Aorta (tissue), 5 donors: ENCODE measurements at regions not wholly inside any gene's neighbourhood (a gene's known extent, or its start where the extent isn't known, plus 50 kb on each side); places are given as distances from the start of the nearest gene placed in this dataset.

Experiments
- ATAC-seq: fragments of 200-7000 bp; cut with Tn5 transposase; one replicate; pipeline ENCODE4 v1.9.1; 2022; ENCODE audit warnings: moderate library complexity; ENCODE audit not compliant: low FRiP score
- DNase-seq, 2 donors: peaks; one replicate each; pipeline ENCODE4 v3.0.0-alpha.2; 2020
- H3K27ac ChIP-seq, 2 donors: one replicate each; pipeline ENCODE4 v1.5.1; 2013; ENCODE audit warnings: low read length in 2 of 2, mild to moderate bottlenecking in 2 of 2, moderate library complexity in 2 of 2, control low read depth in 1 of 2, inconsistent platforms in 1 of 2, low read depth in 1 of 2
- H3K27me3 ChIP-seq, 2 donors: one replicate each; pipeline ENCODE4 v1.6.1; 2013; ENCODE audit warnings: control low read depth in 1 of 2, low read length in 1 of 2, mild to moderate bottlenecking in 1 of 2, moderate library complexity in 1 of 2; ENCODE audit not compliant: insufficient read depth in 2 of 2, control insufficient read depth in 1 of 2
- H3K36me3 ChIP-seq, 2 donors: one replicate each; pipeline ENCODE4 v1.6.1; 2013; ENCODE audit warnings: control low read depth in 1 of 2, low read length in 1 of 2, mild to moderate bottlenecking in 1 of 2; ENCODE audit not compliant: insufficient read depth in 2 of 2, control insufficient read depth in 1 of 2
- H3K4me1 ChIP-seq, 2 donors: one replicate each; pipeline ENCODE4 v1.6.1; 2013; ENCODE audit warnings: low read length in 2 of 2, control low read depth in 1 of 2, mild to moderate bottlenecking in 1 of 2, moderate library complexity in 1 of 2; ENCODE audit not compliant: insufficient read depth in 2 of 2, control insufficient read depth in 1 of 2
- H3K4me3 ChIP-seq, 2 donors: one replicate each; pipeline ENCODE4 v1.5.1; 2013; ENCODE audit warnings: low read length in 2 of 2, control low read depth in 1 of 2, mild to moderate bottlenecking in 1 of 2
- H3K9me3 ChIP-seq: one replicate; pipeline ENCODE4 v1.6.1; 2013; ENCODE audit warnings: mild to moderate bottlenecking, low read length; ENCODE audit not compliant: control insufficient read depth
- WGBS, 2 donors: extraction: QIAGEN DNeasy Blood & Tissue Kit; methylation state at CpG; one replicate each; pipeline ENCODE4 v1.1.7; 2013; 5-methylcytosine and 5-hydroxymethylcytosine counted together
- intact Hi-C, 2 donors: fragments of 100-400 bp; cut with DNase I; formaldehyde crosslinking; loops; one replicate each; pipeline versions ENCODE4 v1.14.2 to v1.15.0; 2022
- donor health status: healthy with polysubstance abuse.
- donor health status: Bipolar disorder and iron deficiency.
- donor health status: DM: no; HTN: no; CAD: no.
- donor health status: DM: no; HTN: no; CAD: no.
- donor health status: DM: yes; HTN: yes; CAD: no.

- DNase-seq (peak in 1 of 2 donors; percentile 39), ATAC-seq (no peak)
- H3K4me3 ChIP-seq, result no peak overlapping the region
- no peaks in the 10 kb centered on the region for H3K4me1 ChIP-seq
- intact Hi-C loops, result no loop called here
- no peaks in the 10 kb centered on the region for H3K36me3 ChIP-seq
- no peaks in the 10 kb centered on the region for H3K27me3 ChIP-seq
- WGBS, 2 donors, result 85 to 90% methylated on average over 9 of the region's 9 CpGs
- H3K27ac ChIP-seq, result no peak overlapping the region
- H3K9me3 ChIP-seq, result no peaks in the 10 kb centered on the region
These were observed 565.1 kb downstream of the NPHP4 start for GRCh38 chr1:5427026-5427613.

DNA sequence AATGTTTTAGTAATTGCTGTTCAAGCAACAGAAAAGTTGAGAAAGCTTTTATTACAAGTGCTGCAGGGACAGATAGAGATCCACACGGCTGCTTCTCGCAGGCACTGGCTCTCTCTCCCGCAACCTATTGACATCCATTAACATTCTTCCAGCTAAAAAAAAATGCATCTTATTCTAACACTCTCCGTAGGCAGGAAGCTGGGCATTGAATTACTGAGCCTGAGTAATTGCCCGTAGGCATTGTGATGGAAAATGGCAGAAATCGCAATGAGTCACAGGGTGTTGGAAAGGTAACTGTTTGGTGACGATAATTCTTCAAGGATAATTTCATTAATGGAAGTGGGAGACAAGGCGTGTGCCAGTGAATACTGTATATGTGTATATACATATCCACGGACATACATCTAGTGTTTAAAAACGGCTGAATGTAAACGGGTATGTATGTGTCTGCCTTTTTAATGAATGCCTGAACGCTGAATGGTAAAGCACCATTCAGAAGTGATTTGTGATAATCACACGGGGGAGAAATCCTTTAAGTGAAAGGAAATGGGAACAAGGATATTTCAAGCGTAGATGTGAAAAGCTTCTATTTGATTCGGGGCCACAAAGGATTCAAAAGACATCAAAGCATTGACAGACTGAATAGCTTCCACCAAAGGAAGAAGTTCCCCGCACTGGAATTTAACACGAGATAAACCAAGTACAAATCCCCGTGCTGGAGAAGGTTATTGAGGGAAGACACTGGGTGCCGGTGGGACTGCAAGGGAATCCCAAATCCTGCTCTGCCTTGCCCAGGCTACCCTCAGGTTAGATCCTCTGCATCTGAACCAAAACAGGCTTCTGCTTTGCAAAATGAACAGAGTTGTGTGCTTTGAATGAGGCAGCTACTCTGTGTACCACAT is 567.2 kb downstream of the NPHP4 start:
- intact Hi-C loops, result no loop called here
- ATAC-seq (no peak), DNase-seq (no peak)
- Histone ChIP-seq H3K36me3 (no peaks in the 10 kb centered on the region), H3K9me3 (no peaks in the 10 kb centered on the region), H3K27ac (no peak overlapping the region), H3K27me3 (no peaks in the 10 kb centered on the region), H3K4me3 (no peak overlapping the region), H3K4me1 (no peaks in the 10 kb centered on the region)
- 24 to 25% methylated on average over 19 of the region's 19 CpGs for WGBS, 2 donors

DNA sequence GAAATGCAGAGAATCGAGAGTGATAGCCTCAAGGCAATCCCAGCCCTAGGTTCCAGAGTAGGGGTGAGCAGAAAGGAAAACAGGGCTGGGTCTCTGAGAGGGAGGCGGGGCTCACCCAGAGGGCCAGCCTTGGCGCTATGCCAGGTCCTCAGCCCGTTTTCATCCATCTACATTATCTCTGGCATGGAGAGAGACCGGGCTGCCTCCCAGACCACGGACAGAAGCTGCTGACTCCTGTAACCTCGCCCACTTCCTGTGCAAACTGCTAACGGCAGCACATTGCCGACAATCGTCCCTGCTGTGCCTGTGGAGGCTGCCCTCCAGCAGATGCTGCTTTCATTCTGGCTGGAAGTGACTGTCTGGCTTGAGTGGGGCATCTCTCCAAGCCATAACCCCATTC is 569.1 kb downstream of the NPHP4 start:
- Histone ChIP-seq H3K4me3 (no peak overlapping the region), H3K27me3 (no peaks in the 10 kb centered on the region), H3K9me3 (no peaks in the 10 kb centered on the region), H3K27ac (no peak overlapping the region), H3K36me3 (no peaks in the 10 kb centered on the region), H3K4me1 (no peaks in the 10 kb centered on the region)
- DNase-seq (no peak), ATAC-seq (no peak)
- intact Hi-C loops, result no loop called here
- 18 to 19% methylated on average over 10 of the region's 10 CpGs for WGBS, 2 donors

GRCh38 chr1:5419501-5419900 is 572.7 kb downstream of the NPHP4 start:
- DNase-seq, result no peak
- 77% methylated on average over 4 of the region's 4 CpGs for WGBS, 2 donors

GRCh38 chr1:5416518-5416917 is 575.7 kb downstream of the NPHP4 start:
- no peaks in the 10 kb centered on the region for H3K4me1 ChIP-seq
- 69 to 70% methylated on average over 2 of the region's 2 CpGs for WGBS, 2 donors
- H3K27ac ChIP-seq, result no peak overlapping the region
- ATAC-seq, result no peak
- H3K27me3 ChIP-seq, result no peaks in the 10 kb centered on the region
- DNase-seq, result no peak
- intact Hi-C loops, result no loop called here
- no peak overlapping the region for H3K4me3 ChIP-seq
- no peaks in the 10 kb centered on the region for H3K36me3 ChIP-seq
- H3K9me3 ChIP-seq, result no peaks in the 10 kb centered on the region

More at GRCh38 chr1:5419501-5419900, 572.7 kb downstream of the NPHP4 start:
- no peak for ATAC-seq
- intact Hi-C loops, result no loop called here
- H3K36me3 ChIP-seq, result no peaks in the 10 kb centered on the region
- H3K27ac ChIP-seq, result no peak overlapping the region
- no peak overlapping the region for H3K4me3 ChIP-seq
- no peaks in the 10 kb centered on the region for H3K4me1 ChIP-seq
- no peaks in the 10 kb centered on the region for H3K27me3 ChIP-seq
- H3K9me3 ChIP-seq, result no peaks in the 10 kb centered on the region

DNA sequence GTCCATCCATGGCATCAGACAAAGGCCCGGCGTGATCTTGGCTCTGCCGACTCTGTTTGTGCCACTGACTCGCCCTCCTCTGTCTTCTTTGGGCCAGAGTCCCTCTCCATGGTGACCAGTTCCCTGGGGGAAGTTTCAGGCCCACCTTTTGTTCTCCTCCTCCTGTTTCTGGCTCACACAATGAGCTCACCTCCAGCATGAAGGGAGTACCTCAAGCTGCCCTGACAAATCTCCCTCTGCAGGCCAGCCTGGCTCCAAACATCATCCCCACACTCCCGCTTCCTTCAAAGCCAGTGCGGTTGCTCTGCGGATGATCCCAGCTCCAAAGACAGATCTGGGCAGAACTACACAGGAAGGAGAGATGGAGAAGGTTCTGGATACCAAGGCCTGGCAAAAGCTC is 576.6 kb downstream of the NPHP4 start:
- Histone ChIP-seq H3K36me3 (no peaks in the 10 kb centered on the region), H3K4me3 (no peak overlapping the region), H3K27me3 (no peaks in the 10 kb centered on the region), H3K27ac (no peak overlapping the region), H3K4me1 (no peaks in the 10 kb centered on the region), H3K9me3 (no peaks in the 10 kb centered on the region)
- ATAC-seq (no peak), DNase-seq (no peak)
- intact Hi-C loops, result no loop called here
- 78 to 80% methylated on average over 7 of the region's 7 CpGs for WGBS, 2 donors

DNA sequence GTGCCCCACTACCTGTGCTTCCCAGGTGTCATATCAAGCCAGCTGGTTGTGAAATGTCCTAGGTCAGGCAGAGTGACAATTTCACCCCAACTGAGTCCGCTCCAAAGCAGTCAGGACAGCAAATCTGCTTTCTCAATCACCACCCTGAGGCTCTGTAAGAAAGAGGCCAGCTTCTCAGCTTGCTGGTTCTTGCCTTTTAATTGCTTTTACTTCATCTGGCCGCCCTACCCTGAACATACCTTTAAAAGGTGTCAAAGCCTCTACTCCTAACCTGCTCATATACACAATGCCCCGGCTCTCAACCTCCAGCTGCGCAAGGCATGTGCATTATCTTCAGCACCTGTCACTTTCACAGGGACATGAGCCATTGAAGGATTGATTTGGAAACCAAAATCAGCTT is 581.6 kb downstream of the NPHP4 start:
- no peak overlapping the region for H3K4me3 ChIP-seq
- ATAC-seq (no peak), DNase-seq (no peak)
- H3K9me3 ChIP-seq, result no peaks in the 10 kb centered on the region
- no peaks in the 10 kb centered on the region for H3K27me3 ChIP-seq
- no peak overlapping the region for H3K27ac ChIP-seq
- no peaks in the 10 kb centered on the region for H3K36me3 ChIP-seq
- no peaks in the 10 kb centered on the region for H3K4me1 ChIP-seq
- intact Hi-C loops, result no loop called here
- 78 to 80% methylated on average over 4 of the region's 4 CpGs for WGBS, 2 donors

DNA sequence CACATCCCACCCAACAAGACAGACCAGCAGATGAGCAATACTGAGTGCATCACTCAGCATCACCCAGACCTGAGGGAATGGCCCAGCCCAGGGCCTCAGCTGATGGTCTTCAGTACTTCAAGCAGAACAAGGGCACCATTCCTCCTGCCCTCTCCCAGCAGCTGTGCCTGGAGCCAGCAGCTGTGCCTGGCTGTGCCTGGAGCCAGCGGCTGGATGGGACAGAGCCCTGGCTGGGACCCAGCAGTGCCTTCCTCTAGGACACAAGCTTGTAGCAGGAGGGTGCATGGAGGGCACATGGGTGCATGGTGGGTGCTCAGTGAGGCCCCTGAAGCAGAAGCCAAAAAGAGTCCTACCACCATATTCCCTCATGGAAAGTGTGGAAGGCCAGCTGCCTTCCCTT is 583.8 kb downstream of the NPHP4 start:
- Histone ChIP-seq H3K27me3 (no peaks in the 10 kb centered on the region), H3K27ac (no peak overlapping the region), H3K4me1 (no peaks in the 10 kb centered on the region), H3K36me3 (no peaks in the 10 kb centered on the region), H3K4me3 (no peak overlapping the region), H3K9me3 (no peaks in the 10 kb centered on the region)
- intact Hi-C loops, result no loop called here
- no peak for DNase-seq
- WGBS, 2 donors, result 57 to 86% methylated on average over 1 of the region's 1 CpG
- ATAC-seq, result no peak

DNA sequence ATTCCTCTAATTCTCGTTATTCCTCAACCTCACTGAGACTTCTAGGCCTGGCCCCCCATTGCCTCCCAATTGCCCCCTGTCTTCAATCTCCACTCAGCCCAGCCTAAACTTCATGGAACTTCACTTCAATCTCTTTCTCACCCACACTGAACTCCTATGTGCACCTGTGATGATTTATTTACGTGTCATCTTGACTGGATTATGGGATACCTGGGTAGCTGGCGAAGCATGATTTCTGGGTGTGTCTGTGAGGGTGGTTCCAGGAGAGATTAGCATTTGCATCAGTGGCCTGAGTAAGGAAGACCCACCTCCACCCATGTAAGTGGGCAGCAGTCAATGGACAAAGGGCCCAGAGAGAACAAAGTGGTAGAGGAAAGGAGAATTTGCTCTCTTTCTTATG is 587.0 kb downstream of the NPHP4 start:
- Histone ChIP-seq H3K9me3 (no peaks in the 10 kb centered on the region), H3K4me3 (no peak overlapping the region), H3K27ac (no peak overlapping the region), H3K36me3 (no peaks in the 10 kb centered on the region), H3K27me3 (no peaks in the 10 kb centered on the region), H3K4me1 (no peaks in the 10 kb centered on the region)
- DNase-seq (no peak), ATAC-seq (no peak)
- intact Hi-C loops, result no loop called here
- 74 to 88% methylated on average over 3 of the region's 3 CpGs for whole genome bisulfite sequencing, 2 donors
